GM19328 (cell line): ENCODE measurements at regions not wholly inside any gene's neighbourhood (a gene's known extent, or its start where the extent isn't known, plus 50 kb on each side); places are given as distances from the start of the nearest gene placed in this dataset.
"Not testable (repeated sequence)": the region's sequence is repeated elsewhere in the genome, so short reads cannot be mapped to it uniquely, and the experiment has no call there.

Experiments
- ATAC-seq: cut with Tn5 transposase; IDR thresholded peaks from one replicate; pipeline ENCODE4 v1.9.1; 2021; ENCODE audit warnings: mild to moderate bottlenecking, moderate library complexity; ENCODE audit not compliant: unreplicated experiment

- no peak for ATAC-seq
Observed at GRCh38 chr4:188282471-188283232, 143.4 kb downstream of the TRIML1 start.

DNA sequence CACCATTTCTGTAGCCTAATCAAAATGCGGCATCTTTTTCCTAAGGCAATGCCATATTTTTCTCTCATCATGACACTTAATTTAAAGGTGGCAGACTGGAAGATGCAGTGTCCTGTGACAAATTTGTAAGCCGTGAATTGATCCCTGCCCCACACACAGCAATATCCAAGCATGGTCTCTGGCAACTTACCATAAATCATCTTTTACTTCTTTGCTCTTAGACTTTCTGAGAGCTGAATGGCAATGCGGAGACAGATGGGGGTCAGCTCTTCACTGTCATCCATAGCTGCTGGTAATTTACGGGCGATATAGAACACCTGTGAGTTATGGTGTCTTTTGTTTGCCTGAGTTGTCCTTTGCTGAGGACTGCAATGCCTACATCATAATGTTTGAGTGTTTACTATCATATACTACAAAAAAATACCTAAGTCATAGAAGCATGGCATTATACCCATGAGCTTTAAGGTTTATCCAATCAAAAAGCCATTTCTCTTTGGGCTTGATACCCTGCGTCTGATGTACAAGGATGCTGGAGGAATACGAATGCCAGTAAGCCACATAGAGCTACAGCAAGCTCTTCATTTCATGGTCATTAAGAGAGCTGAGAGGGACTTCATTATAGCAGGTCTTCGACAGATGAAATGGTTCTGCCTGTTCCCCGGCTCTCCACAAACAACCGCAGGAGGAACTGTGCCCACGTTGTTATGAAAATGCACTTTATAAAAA is 148.1 kb downstream of the TRIML1 start:
- ATAC-seq = no peak

GRCh38 chr4:188289531-188290125 is 150.4 kb downstream of the TRIML1 start:
- ATAC-seq = no peak

- no peak for ATAC-seq
Observed at GRCh38 chr4:188295899-188296298, 156.7 kb downstream of the TRIML1 start.

GRCh38 chr4:188296331-188296730 is 157.1 kb downstream of the TRIML1 start:
- no peak for ATAC-seq

DNA sequence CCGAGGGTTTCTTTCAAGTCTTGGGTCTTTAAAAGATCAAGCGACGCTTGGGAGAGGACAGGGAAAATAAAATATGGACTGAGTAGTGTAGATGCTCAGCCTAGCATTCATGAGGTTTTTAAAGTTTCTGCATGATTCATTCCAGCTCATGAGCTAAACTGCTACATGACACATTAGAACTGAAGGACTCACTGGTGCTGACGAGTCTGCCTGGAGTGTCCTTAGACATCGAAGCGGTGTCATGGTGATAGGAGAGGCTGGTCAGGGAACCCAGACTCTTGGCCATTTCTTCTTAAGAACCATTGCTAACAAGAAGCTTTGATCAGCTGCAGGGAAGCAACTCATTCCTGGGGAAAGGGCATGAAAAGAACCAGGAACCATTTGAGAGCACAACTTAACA is 158.6 kb downstream of the TRIML1 start:
- no peak for ATAC-seq

DNA sequence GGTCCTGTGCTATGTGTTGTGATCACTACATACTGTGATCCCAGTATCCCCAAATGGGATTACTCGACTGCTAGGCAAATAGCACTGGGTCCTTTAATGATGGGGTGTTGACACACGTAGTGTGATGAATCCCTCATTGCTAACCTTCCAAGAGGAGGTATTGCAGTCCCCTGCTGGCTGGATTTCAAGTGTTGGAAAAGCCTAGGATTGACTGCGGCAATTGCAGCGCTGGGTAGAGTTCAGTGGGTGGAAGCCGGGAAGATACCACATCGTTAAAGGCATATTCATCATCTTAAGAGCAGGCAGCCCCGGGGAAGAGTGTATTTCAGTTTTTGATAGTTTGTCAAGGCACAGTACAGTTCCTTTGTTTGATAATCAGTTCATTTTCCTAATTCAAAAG is 159.9 kb downstream of the TRIML1 start:
- no peak for ATAC-seq

- ATAC-seq = no peak
Observed at GRCh38 chr4:188300385-188300784, 161.1 kb downstream of the TRIML1 start.

DNA sequence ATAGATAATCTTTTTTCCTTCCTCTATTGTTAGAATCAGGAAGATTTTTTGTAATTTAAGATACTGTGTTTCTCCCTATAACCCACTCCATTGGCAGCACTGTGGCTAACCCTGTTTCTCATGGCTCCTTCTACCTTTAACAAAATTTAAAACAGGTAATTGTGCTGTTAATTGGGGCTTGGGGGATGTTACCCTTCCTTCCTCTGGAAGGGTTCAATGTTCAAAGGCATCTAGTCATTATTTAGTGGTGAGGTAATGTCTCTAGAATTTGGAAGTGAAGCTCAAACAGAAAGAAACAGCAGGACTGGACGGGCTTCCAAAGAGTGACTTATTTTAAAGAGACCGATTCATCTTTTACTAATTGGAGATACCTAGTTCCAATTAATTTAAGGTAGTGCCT is 166.4 kb downstream of the TRIML1 start:
- no peak for ATAC-seq

DNA sequence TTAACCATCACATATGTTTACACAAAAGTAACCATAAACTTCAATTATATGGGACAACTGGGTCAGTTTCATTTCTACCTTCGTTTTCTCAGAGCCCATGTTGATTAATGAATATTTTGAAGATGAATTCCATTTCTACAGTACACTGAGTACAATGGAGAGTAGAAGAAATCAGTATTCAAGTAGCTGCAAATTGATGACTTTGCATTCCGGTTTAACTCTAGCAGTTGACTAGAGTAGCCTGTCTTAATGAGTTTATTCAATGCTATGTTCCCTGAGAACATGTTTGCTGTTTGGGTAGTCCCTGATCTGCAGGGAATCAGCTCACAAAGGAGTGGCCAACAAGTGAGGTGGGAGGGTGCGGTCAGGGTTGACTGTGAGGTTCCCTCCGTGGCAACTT is 168.3 kb downstream of the TRIML1 start:
- no peak for ATAC-seq

GRCh38 chr4:188308142-188308541 is 168.9 kb downstream of the TRIML1 start:
- no peak for ATAC-seq

- no peak for ATAC-seq
Observed at GRCh38 chr4:188316391-188316790, 177.2 kb downstream of the TRIML1 start.

- ATAC-seq = no peak
Observed at GRCh38 chr4:188328966-188329365, 189.7 kb downstream of the TRIML1 start.

DNA sequence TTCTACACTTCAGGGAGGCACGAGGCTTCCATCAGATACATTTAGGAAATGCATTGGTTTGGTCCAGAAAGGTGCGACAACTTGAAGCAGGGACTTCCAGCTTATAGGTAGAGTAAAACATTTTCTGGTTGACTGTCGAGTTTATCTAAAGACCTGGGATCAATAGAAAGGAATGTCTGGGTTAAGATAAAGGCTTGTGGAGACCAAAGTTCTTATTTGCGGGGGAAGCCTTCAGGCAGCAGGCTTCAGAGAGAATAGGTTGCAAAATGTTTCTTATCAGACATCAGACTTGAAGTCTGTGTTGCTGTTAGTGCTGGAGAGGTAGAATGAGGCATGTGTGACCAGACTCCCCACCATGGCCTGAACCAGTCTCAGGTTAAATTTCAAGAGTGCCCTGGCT is 190.3 kb downstream of the TRIML1 start:
- ATAC-seq = no peak

- no peak for ATAC-seq
Observed at GRCh38 chr4:188332265-188332664, 193.0 kb downstream of the TRIML1 start.

DNA sequence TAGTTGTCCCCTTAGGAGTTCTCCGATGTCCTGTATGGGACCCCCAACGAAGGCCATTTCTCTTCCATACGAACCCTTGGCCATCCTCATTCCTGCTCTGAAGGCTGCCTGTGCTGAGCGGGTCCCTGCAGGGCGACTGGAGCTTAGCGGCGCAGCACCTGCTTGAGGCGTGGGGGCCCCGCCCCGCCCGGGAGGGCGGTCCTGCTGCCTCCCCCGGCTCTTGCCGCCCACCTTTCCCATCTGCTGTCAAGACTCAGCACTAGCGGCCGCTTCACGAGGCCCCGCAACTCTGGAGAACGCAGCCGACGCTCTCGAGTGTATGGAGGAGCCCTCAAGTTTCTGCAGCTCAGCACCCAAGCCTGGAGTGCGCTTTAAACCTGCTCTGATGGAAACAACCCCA is 197.7 kb downstream of the TRIML1 start:
- no peak for ATAC-seq

DNA sequence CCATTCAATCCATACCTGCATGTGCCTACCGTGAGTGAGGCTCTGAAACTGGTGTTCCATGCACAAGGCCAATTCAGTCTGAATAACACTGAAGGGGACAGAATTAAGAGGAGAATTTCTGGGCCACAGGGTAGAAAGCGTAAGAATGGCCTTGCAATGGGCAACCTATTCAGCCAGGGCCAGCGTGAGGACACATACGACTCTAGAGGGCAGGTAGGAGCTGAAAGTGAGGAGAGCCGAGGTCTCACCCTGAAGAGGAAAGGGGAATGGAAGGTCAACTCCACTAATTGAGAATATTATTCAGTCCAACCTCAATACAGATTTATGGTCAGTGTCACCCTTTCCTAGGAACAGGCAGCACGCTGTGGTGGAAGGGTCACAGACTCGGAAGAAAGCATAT is 202.2 kb downstream of the TRIML1 start:
- no peak for ATAC-seq

DNA sequence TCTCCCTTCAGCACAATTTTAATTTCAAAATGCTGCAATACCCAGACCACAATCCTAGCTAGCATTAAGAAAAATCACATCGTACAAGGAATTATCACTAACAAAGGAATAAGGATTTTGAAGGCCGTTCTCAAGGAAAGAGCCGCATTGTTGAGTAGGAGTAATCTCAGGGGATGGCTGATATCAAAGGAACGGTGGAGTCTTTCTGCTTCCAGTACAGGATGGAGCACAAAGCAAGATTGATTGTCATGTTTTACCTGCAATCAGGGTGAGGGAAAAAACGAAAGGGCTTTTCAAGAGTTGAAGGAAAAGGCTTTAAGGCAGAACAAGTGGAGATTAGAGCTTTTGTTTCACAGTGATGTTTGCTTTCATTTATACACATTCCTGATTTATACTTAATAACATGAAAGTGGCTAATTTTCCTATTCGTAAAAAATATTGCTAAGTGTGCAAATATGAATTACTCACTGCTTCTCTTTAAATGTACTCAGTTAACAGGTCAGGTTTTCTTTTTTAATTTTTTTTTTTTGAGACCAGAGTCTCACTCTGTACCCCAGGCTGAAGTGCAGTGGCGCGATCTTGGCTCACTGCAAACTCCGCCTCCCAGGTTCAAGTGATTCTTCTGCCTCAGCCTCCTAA is 207.0 kb downstream of the TRIML1 start:
- no peak for ATAC-seq

DNA sequence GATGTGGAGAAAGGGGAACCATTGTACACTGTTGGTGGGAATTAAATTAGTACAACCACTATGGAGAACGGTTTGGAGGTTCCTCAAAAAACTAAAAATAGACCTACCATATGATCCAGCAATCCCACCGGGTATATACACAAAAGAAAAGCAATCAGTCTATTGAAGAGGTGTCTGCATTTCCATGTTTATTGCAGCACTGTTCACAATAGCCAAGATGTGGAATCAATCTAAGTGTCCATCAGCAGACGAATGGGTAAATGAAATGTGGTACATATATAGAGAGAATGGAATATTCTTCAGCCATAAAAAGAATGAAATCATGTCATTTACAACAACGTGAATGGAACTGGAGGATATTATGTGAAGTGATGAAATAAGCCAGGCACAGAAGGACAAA is 208.1 kb downstream of the TRIML1 start:
- ATAC-seq = no peak

DNA sequence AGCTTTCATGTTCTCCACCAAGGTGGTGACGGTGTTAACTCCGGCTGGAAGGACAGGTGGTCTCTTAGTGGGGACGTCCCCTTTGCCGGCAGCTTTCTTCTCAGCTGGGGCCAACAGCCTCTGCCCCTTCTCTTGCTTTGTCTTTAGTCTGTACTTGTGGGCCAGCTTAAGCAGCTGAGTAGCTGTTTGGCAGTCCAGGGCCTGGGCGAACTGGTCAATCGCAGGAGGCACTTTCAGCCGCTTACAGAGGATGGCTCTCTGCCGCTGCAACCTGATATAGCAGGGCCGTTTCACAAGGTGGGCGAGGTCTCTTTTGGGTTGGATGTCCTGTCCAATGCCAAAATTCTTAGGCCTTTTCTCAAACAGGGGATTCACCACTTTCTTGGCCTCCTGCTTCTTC is 210.3 kb downstream of the TRIML1 start:
- ATAC-seq = not testable (repeated sequence)

DNA sequence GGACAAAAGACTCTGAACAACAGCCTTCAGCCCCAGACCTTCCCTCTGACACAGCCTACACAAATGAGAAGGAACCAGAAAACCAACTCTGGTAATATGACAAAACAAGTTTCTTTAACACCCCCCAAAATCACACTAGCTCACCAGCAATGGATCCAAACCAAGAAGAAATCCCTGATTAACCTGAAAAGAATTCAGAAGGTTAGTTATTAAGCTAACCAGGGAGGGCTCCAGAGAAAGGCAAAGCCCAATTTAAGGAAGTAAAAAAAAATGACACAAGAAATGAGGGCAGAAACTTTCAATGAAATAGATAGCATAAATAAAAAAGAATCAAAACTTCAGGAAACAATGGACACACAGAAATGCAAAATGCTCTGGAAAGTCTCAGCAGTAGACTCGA is 224.0 kb downstream of the TRIML1 start:
- ATAC-seq = no peak

GRCh38 chr4:188370777-188371176 is 231.5 kb downstream of the TRIML1 start:
- ATAC-seq = no peak
